ENCODE measurements at regions not wholly inside any gene's neighbourhood (a gene's known extent, or its start where the extent isn't known, plus 50 kb on each side); places are given as distances from the start of the nearest gene placed in this dataset.

GRCh38 chr14:105905456-105905855 lies 379.1 kb downstream of the TMEM121 start:
- TF ChIP-seq EP300 (IDR thresholded peaks at IDR 0.05; ENCODE audit: borderline replicate concordance in 1 of 2, low read depth in 2 of 2, low read length in 2 of 2) (no peak), CTCF (IDR thresholded peaks at IDR 0.05; ENCODE audit: control extremely low read depth in 1 of 3, insufficient read depth in 1 of 3, low read depth in 1 of 3, low read length in 3 of 3) (no peak), POLR2A (IDR thresholded peaks at IDR 0.05; ENCODE audit: control extremely low read depth in 1 of 2, low read depth in 2 of 2, low read length in 2 of 2) (no peak)

All from H1 (cell line).